Ishikawa (cell line): ENCODE measurements at regions not wholly inside any gene's neighbourhood (a gene's known extent, or its start where the extent isn't known, plus 50 kb on each side); places are given as distances from the start of the nearest gene placed in this dataset.

Experiments used
- RAD21 ChIP-seq: IDR thresholded peaks from 2 replicates; pipeline ENCODE4 v1.6.1; 2012; ENCODE audit warnings: low read depth
- REST ChIP-seq: IDR thresholded peaks from 2 replicates; pipeline ENCODE4 v1.6.1; 2012; ENCODE audit warnings: low read depth, mild to moderate bottlenecking
- TAF1 ChIP-seq: IDR thresholded peaks from 2 replicates; pipeline ENCODE4 v1.6.1; 2012; ENCODE audit warnings: low read depth, mild to moderate bottlenecking

GRCh38 chr22:48173773-48174160 lies 1411.3 kb downstream of the TBC1D22A start:
- TF ChIP-seq RAD21, result no peak
- no peak for TF ChIP-seq REST
- TF ChIP-seq TAF1, result no peak
